GM12891 (cell line): ENCODE measurements at regions not wholly inside any gene's neighbourhood (a gene's known extent, or its start where the extent isn't known, plus 50 kb on each side); places are given as distances from the start of the nearest gene placed in this dataset.

ENCODE experiments used
- POLR2AphosphoS5 ChIP-seq: IDR thresholded peaks from 2 replicates; pipeline ENCODE4 v1.6.1; 2011; ENCODE audit warnings: low read depth, low read length, control low read depth
- TAF1 ChIP-seq: IDR thresholded peaks from 2 replicates; pipeline ENCODE4 v1.6.1; 2011; ENCODE audit warnings: low read depth, low read length, control low read depth

GRCh38 chr1:80498673-80499072, 1302.1 kb upstream of the ADGRL2 start:
- no peak for TF ChIP-seq POLR2AphosphoS5
- TF ChIP-seq TAF1 = no peak
